ENCODE measurements at regions not wholly inside any gene's neighbourhood (a gene's known extent, or its start where the extent isn't known, plus 50 kb on each side); places are given as distances from the start of the nearest gene placed in this dataset.

DNA sequence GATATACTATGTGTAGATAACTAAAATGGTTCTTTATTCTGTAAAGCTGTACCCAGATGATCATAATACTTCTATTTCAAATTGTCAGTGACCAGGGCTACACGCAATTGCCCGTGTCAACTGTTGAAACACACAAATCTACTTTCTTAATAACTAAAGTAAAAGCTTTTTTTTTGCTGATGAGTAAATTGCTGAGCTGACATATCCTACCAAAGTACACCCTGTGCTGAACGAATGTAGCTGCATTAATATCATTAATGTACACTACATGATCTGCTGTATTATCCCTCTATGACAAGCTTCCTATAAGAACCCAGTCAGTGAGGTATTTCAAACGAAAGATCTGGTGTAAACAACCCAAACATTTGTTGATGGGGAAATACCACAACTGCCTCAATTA is 827.2 kb upstream of the ATXN8OS start:
- intact Hi-C loops (cut with micrococcal nuclease): no loop called here
- TF ChIP-seq, protein P1, sequence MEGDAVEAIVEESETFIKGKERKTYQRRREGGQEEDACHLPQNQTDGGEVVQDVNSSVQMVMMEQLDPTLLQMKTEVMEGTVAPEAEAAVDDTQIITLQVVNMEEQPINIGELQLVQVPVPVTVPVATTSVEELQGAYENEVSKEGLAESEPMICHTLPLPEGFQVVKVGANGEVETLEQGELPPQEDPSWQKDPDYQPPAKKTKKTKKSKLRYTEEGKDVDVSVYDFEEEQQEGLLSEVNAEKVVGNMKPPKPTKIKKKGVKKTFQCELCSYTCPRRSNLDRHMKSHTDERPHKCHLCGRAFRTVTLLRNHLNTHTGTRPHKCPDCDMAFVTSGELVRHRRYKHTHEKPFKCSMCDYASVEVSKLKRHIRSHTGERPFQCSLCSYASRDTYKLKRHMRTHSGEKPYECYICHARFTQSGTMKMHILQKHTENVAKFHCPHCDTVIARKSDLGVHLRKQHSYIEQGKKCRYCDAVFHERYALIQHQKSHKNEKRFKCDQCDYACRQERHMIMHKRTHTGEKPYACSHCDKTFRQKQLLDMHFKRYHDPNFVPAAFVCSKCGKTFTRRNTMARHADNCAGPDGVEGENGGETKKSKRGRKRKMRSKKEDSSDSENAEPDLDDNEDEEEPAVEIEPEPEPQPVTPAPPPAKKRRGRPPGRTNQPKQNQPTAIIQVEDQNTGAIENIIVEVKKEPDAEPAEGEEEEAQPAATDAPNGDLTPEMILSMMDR (IDR thresholded peaks at IDR 0.05): no peak
- no peak overlapping the region for H3K4me3 Mint-ChIP-seq
- ATAC-seq (no peak), DNase-seq (no peak)
- no peaks in the 10 kb centered on the region for H3K4me1 Mint-ChIP-seq (ENCODE audit: low read depth)
- CTCF ChIA-PET: no interaction called here
- H3K27me3 Mint-ChIP-seq: no peaks in the 10 kb centered on the region
- no peaks in the 10 kb centered on the region for H3K36me3 Mint-ChIP-seq (ENCODE audit: low read depth)
- peaks cover 15% of the 10 kb centered on the region for H3K9me3 Mint-ChIP-seq
- H3K27ac Mint-ChIP-seq: no peak overlapping the region
- POLR2A ChIA-PET: no interaction called here

DNA sequence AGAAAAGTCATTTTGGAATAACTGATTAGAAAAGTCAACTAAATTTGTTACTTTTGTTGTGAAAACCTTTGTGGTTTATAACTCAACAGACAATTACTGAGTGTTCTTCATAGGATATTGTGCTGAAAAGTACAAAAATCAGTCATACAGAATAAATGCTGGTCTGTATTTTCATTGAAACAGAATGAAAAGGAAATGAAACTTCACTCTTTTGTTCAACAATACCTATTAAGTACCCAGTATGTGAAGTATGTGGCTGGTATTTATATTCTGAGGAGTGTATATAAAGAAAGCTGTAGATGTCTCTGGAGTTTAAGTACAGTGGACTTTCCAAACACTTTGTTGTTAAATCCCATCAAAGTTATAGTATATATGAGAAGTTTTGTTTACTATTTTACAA is 828.4 kb upstream of the ATXN8OS start:
- intact Hi-C loops (cut with micrococcal nuclease): no loop called here
- no peaks in the 10 kb centered on the region for H3K4me1 Mint-ChIP-seq (ENCODE audit: low read depth)
- TF ChIP-seq, protein P1 (IDR thresholded peaks at IDR 0.05): no peak
- ChIA-PET POLR2A (no interaction called here), CTCF (no interaction called here)
- ATAC-seq: no peak
- no peak overlapping the region for H3K4me3 Mint-ChIP-seq
- H3K27me3 Mint-ChIP-seq: no peaks in the 10 kb centered on the region
- no peak overlapping the region for H3K27ac Mint-ChIP-seq
- peaks cover 15% of the 10 kb centered on the region for H3K9me3 Mint-ChIP-seq
- H3K36me3 Mint-ChIP-seq (ENCODE audit: low read depth): no peaks in the 10 kb centered on the region
- DNase-seq: no peak

DNA sequence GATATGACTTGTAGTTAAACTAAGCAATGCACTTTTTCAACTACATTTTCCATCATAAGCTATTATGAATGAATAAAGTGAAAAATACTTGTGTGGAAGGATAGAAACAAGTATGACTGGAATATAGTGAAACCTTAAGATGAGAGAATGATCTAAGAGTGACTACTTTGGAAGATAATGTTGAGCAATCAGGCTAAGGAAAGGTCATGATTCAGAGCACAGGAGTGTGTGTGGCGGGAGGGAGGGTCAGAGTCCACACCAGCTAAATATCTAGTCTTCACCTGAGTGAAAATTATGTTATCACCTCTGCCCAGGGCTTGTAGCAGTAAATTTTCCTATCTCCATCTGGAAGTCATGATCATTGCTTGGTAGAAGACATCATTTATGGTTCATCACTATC is 833.4 kb upstream of the ATXN8OS start:
- Mint-ChIP-seq H3K36me3 (ENCODE audit: low read depth) (no peaks in the 10 kb centered on the region), H3K9me3 (peaks cover 13% of the 10 kb centered on the region), H3K27me3 (no peaks in the 10 kb centered on the region), H3K4me1 (ENCODE audit: low read depth) (no peaks in the 10 kb centered on the region), H3K27ac (no peak overlapping the region), H3K4me3 (no peak overlapping the region)
- intact Hi-C loops (cut with micrococcal nuclease): no loop called here
- DNase-seq: no peak
- TF ChIP-seq, protein P1 (IDR thresholded peaks at IDR 0.05): no peak
- ChIA-PET CTCF (no interaction called here), POLR2A (no interaction called here)
- no peak for ATAC-seq

DNA sequence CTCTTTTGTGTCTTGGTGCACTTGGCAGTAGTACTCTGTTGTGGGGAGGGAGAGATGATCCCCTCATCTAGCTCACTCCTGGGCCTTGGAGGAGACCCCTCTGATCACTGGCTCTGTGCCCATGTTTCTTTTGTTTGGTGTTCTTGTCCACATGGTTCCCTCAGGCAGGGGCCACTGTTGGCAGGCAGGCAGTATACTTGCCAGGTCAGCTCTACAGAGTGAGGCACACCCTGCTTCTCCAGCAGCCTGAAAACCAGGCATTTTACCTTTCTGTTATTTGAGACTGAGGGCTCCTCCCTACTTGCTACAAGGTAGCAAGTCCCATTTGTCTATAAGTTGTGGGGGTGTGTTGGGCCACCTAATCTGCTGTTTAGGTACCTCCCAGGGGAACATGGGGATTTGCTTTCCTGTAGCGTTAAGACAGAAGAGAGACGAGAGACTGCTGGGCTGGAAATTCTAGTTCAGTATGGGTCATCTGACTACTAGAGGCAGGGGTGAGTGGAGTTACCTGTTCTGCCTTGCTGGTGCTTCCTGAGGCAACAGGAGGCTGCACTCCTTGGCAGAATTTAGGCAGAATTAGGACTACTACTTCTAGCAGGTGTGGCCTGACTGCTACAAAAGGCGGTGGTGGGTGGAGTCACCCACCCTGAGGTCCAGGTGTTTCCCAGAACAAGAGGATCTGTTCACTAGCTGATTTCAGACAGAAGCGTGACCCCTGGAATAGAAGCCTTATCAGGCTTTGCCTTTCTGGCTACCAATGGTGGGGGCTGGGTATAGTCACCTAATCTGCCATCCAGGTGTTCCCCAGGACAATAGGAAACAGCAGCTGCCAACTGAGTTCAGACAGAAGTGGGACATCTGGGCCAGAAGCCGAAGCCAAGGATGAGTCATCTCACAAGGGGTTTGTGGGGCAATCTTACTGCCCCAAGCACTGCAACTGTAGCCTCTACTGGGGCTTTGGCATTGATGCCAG is 843.0 kb upstream of the ATXN8OS start:
- Mint-ChIP-seq H3K4me3 (no peak overlapping the region), H3K4me1 (ENCODE audit: low read depth) (no peaks in the 10 kb centered on the region), H3K27ac (no peak overlapping the region), H3K9me3 (peaks cover 16% of the 10 kb centered on the region), H3K27me3 (no peaks in the 10 kb centered on the region), H3K36me3 (ENCODE audit: low read depth) (no peaks in the 10 kb centered on the region)
- no peak for ATAC-seq
- POLR2A ChIA-PET: no interaction called here
- TF ChIP-seq, protein P1 (IDR thresholded peaks at IDR 0.05): no peak
- CTCF ChIA-PET: no interaction called here
- intact Hi-C loops (cut with micrococcal nuclease): no loop called here
- DNase-seq: no peak

DNA sequence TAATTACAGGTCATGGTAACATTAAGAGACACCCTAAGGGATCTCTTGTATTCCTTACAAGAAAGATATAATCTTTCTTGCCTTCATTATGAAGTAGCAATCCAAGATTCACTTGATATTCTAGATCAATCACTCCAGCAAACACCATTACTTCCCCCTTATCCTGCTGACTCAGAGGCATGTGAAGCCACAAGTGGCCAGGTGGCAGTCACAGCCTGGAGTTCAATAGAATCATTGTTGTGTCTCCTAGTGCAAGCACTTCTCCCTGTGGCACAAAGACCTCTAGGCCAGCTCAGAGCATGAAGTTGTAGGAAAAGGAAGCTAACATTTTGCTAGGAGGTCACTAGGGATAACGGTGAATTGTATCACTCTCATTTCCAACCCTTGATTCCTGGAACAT is 864.3 kb upstream of the ATXN8OS start:
- POLR2A ChIA-PET: no interaction called here

More for the DNA sequence above, 864.3 kb upstream of the ATXN8OS start:
- no peaks in the 10 kb centered on the region for H3K27me3 Mint-ChIP-seq
- TF ChIP-seq, protein P1 (IDR thresholded peaks at IDR 0.05): no peak
- intact Hi-C loops (cut with micrococcal nuclease): no loop called here
- ATAC-seq (no peak), DNase-seq (no peak)
- H3K36me3 Mint-ChIP-seq (ENCODE audit: low read depth): no peaks in the 10 kb centered on the region
- H3K27ac Mint-ChIP-seq: no peak overlapping the region
- peaks cover 12% of the 10 kb centered on the region for H3K9me3 Mint-ChIP-seq
- CTCF ChIA-PET: no interaction called here
- no peak overlapping the region for H3K4me3 Mint-ChIP-seq
- no peaks in the 10 kb centered on the region for H3K4me1 Mint-ChIP-seq (ENCODE audit: low read depth)

Data from activated CD8-positive, alpha-beta T cell treated with anti-CD3 and anti-CD28 coated beads for 36 hours (primary cell).